GM12892 (cell line): ENCODE measurements at regions not wholly inside any gene's neighbourhood (a gene's known extent, or its start where the extent isn't known, plus 50 kb on each side); places are given as distances from the start of the nearest gene placed in this dataset.
"Not testable (repeated sequence)": the region's sequence is repeated elsewhere in the genome, so short reads cannot be mapped to it uniquely, and the experiment has no call there.

Experiments used
- POLR2A ChIP-seq: IDR thresholded peaks from 2 replicates; pipeline ENCODE4 v1.6.1; 2011; ENCODE audit warnings: low read depth, low read length, control low read depth
- TAF1 ChIP-seq: IDR thresholded peaks from 2 replicates; pipeline ENCODE4 v1.6.1; 2011; ENCODE audit warnings: low read depth, mild to moderate bottlenecking, control low read depth, low read length, borderline replicate concordance

- not testable (repeated sequence) for TF ChIP-seq POLR2A, TAF1
These were observed 163.2 kb downstream of the TRIM43 start for GRCh38 chr2:95754819-95755563.
